Caco-2 (cell line): ENCODE measurements at regions not wholly inside any gene's neighbourhood (a gene's known extent, or its start where the extent isn't known, plus 50 kb on each side); places are given as distances from the start of the nearest gene placed in this dataset.

Experiments
- BruUV-seq: library from RNA; stranded (reverse); fragments of 400-500 nt; replicated peaks from 2 replicates; lab custom pipeline; 2021; lab: Mats Ljungman, UMichigan
- CTCF ChIA-PET: fragments of 300-600 bp; sonication (Branson Sonifier 250); formaldehyde crosslinking; loops from one replicate; lab custom pipeline; 2022; ENCODE audit warnings: antibody characterized with exemption; lab: Charles Lee
- POLR2A ChIA-PET: fragments of 300-600 bp; sonication (Branson Sonifier 250); formaldehyde crosslinking; loops from one replicate; lab custom pipeline; 2022; ENCODE audit warnings: antibody characterized with exemption; lab: Charles Lee
- DNase-seq, 2 experiments: peaks; one replicate each; pipeline versions ENCODE4 v3.0.0 to v3.0.0-alpha.2; 2020 to 2022
- H3K27me3 ChIP-seq: replicated peaks from 2 replicates; pipeline ENCODE4 v1.6.0; 2011; ENCODE audit warnings: low read length; ENCODE audit not compliant: control insufficient read depth, insufficient read depth
- H3K36me3 ChIP-seq: 2 replicates; pipeline ENCODE4 v1.5.1; 2011; ENCODE audit warnings: low read length; ENCODE audit not compliant: control insufficient read depth, insufficient read depth
- H3K4me1 ChIP-seq: fragments of 250-450 bp; sonication (Bioruptor Pico); 2 replicates; pipeline ENCODE4 v1.5.1; 2020; ENCODE audit warnings: mild to moderate bottlenecking
- H3K4me3 ChIP-seq: 2 replicates; pipeline ENCODE4 v1.5.1; 2011; ENCODE audit warnings: low read depth, mild to moderate bottlenecking, control low read depth, low read length
- H3K9me3 ChIP-seq: fragments of 250-450 bp; sonication (Bioruptor Pico); 2 replicates; pipeline ENCODE4 v1.5.1; 2020; ENCODE audit warnings: mild to moderate bottlenecking, moderate library complexity
- H3K27ac Mint-ChIP-seq: one replicate; pipeline ENCODE4 v1.8.0; 2022; ENCODE audit warnings: mixed read lengths; ENCODE audit not compliant: unreplicated experiment
- H3K27me3 Mint-ChIP-seq: one replicate; pipeline ENCODE4 v1.8.0; 2022; ENCODE audit warnings: mixed read lengths; ENCODE audit not compliant: insufficient read depth, unreplicated experiment
- H3K36me3 Mint-ChIP-seq: one replicate; pipeline ENCODE4 v1.8.0; 2022; ENCODE audit warnings: mild to moderate bottlenecking, mixed read lengths; ENCODE audit not compliant: insufficient read depth, unreplicated experiment
- H3K4me1 Mint-ChIP-seq: one replicate; pipeline ENCODE4 v1.8.0; 2022; ENCODE audit warnings: low read depth, mixed read lengths; ENCODE audit not compliant: unreplicated experiment
- H3K4me3 Mint-ChIP-seq: one replicate; pipeline ENCODE4 v1.8.0; 2022; ENCODE audit warnings: mild to moderate bottlenecking, moderate library complexity, mixed read lengths; ENCODE audit not compliant: unreplicated experiment
- H3K9me3 Mint-ChIP-seq: one replicate; pipeline ENCODE4 v1.8.0; 2022; ENCODE audit warnings: mixed read lengths; ENCODE audit not compliant: unreplicated experiment
- intact Hi-C: fragments of 100-400 bp; cut with micrococcal nuclease; formaldehyde crosslinking; loops from one replicate; pipeline ENCODE4 v1.10.0; 2022; ENCODE audit not compliant: unreplicated experiment
- TF ChIP-seq, protein P1 (sequence below), 2 experiments: fragments of 200-600 bp in 1 of 2; IDR thresholded peaks; 1 replicate in 1 of 2; 2 replicates in 1 of 2; pipeline versions ENCODE4 v1.5.1 to v1.8.0; 2011 to 2022; ENCODE audit warnings: antibody characterized with exemption in 1 of 2, control low read depth in 1 of 2, inconsistent platforms in 1 of 2, low read depth in 1 of 2, low read length in 1 of 2, mild to moderate bottlenecking in 1 of 2, moderate library complexity in 1 of 2; ENCODE audit not compliant: insufficient read depth in 1 of 2, severe bottlenecking in 1 of 2, unreplicated experiment in 1 of 2

- H3K36me3 ChIP-seq: no peaks in the 10 kb centered on the region
- no peaks in the 10 kb centered on the region for H3K4me1 ChIP-seq
- H3K27ac Mint-ChIP-seq: no peak overlapping the region
- H3K4me1 Mint-ChIP-seq: no peaks in the 10 kb centered on the region
- H3K27me3 Mint-ChIP-seq: no peaks in the 10 kb centered on the region
- no peak overlapping the region for H3K4me3 ChIP-seq
- CTCF ChIA-PET: no interaction called here
- BruUV-seq: no TSS peak
- no peaks in the 10 kb centered on the region for H3K9me3 Mint-ChIP-seq
- intact Hi-C loops: no loop called here
- no peak overlapping the region for H3K4me3 Mint-ChIP-seq
- no peaks in the 10 kb centered on the region for H3K36me3 Mint-ChIP-seq
- DNase-seq: no peak
- TF ChIP-seq, protein P1, sequence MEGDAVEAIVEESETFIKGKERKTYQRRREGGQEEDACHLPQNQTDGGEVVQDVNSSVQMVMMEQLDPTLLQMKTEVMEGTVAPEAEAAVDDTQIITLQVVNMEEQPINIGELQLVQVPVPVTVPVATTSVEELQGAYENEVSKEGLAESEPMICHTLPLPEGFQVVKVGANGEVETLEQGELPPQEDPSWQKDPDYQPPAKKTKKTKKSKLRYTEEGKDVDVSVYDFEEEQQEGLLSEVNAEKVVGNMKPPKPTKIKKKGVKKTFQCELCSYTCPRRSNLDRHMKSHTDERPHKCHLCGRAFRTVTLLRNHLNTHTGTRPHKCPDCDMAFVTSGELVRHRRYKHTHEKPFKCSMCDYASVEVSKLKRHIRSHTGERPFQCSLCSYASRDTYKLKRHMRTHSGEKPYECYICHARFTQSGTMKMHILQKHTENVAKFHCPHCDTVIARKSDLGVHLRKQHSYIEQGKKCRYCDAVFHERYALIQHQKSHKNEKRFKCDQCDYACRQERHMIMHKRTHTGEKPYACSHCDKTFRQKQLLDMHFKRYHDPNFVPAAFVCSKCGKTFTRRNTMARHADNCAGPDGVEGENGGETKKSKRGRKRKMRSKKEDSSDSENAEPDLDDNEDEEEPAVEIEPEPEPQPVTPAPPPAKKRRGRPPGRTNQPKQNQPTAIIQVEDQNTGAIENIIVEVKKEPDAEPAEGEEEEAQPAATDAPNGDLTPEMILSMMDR (IDR thresholded peaks at IDR 0.05; ENCODE audit: insufficient read depth in 1 of 2, low read depth in 1 of 2, low read length in 1 of 2, severe bottlenecking in 1 of 2, unreplicated experiment in 1 of 2): no peak
- POLR2A ChIA-PET: no interaction called here
- H3K27me3 ChIP-seq: no peaks in the 10 kb centered on the region
- no peaks in the 10 kb centered on the region for H3K9me3 ChIP-seq
These were observed 272.9 kb upstream of the BCHE start for GRCh38 chr3:166110102-166110501.

GRCh38 chr3:166104938-166105337 lies 267.7 kb upstream of the BCHE start:
- Histone ChIP-seq H3K36me3 (no peaks in the 10 kb centered on the region), H3K27me3 (no peaks in the 10 kb centered on the region), H3K9me3 (no peaks in the 10 kb centered on the region), H3K4me3 (no peak overlapping the region), H3K4me1 (no peaks in the 10 kb centered on the region)
- DNase-seq: no peak
- Mint-ChIP-seq H3K9me3 (no peaks in the 10 kb centered on the region), H3K27ac (no peak overlapping the region), H3K4me1 (no peaks in the 10 kb centered on the region), H3K4me3 (no peak overlapping the region), H3K27me3 (no peaks in the 10 kb centered on the region), H3K36me3 (no peaks in the 10 kb centered on the region)
- TF ChIP-seq, protein P1 (IDR thresholded peaks at IDR 0.05; ENCODE audit: insufficient read depth in 1 of 2, low read depth in 1 of 2, low read length in 1 of 2, severe bottlenecking in 1 of 2, unreplicated experiment in 1 of 2): no peak
- no TSS peak for BruUV-seq
- POLR2A ChIA-PET: no interaction called here
- intact Hi-C loops: no loop called here
- CTCF ChIA-PET: no interaction called here

DNA sequence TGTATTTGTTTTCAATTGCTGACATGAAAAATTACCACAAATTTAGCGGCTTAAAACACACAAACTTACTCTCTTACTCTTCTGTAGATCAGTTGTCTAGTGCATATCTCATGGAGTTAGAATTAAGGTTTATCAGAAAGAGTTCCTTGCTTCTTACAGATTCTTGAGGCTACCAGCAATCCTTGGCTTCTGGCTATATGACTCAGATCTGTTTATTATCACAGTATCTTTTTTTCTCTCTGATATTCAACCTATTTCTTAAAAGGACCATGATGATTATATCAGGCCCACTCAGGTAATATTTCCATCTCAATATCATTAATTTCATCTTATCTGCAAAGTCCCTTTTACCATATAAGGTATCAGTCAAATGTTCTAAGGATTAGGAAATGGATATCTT lies 263.5 kb upstream of the BCHE start:
- H3K9me3 Mint-ChIP-seq: no peaks in the 10 kb centered on the region
- H3K27ac Mint-ChIP-seq: no peak overlapping the region
- H3K4me1 Mint-ChIP-seq: no peaks in the 10 kb centered on the region
- H3K9me3 ChIP-seq: no peaks in the 10 kb centered on the region
- TF ChIP-seq, protein P1 (IDR thresholded peaks at IDR 0.05; ENCODE audit: insufficient read depth in 1 of 2, low read depth in 1 of 2, low read length in 1 of 2, severe bottlenecking in 1 of 2, unreplicated experiment in 1 of 2): no peak
- H3K4me3 ChIP-seq: no peak overlapping the region
- intact Hi-C loops: no loop called here
- H3K27me3 Mint-ChIP-seq: no peaks in the 10 kb centered on the region
- no peaks in the 10 kb centered on the region for H3K36me3 ChIP-seq
- BruUV-seq: no TSS peak
- no peak for DNase-seq
- no peaks in the 10 kb centered on the region for H3K27me3 ChIP-seq
- ChIA-PET POLR2A (no interaction called here), CTCF (no interaction called here)
- H3K36me3 Mint-ChIP-seq: no peaks in the 10 kb centered on the region
- H3K4me1 ChIP-seq: no peaks in the 10 kb centered on the region
- no peak overlapping the region for H3K4me3 Mint-ChIP-seq
